ENCODE measurements at regions not wholly inside any gene's neighbourhood (a gene's known extent, or its start where the extent isn't known, plus 50 kb on each side); places are given as distances from the start of the nearest gene placed in this dataset.

DNA sequence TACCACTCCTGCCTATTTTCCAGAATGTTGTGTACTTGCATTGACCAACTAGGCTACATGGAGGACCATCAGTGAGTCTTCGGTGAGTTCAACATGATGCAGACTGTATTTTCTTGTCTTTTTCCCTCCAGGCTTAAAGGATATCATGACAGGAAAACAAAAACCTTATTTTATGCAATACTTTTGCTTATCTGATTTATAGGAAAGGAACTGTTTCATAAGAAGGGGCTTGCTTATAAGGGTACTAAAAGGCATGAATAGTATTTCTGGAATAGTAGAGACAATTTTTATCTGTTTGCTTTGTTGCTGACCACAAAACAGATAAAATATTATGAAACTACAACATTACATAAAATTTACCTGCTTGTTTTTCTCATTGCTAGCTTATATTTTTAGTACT is 374.7 kb downstream of the KLF5 start:
- no peak for DNase-seq
- no peak overlapping the region for H3K4me3 Mint-ChIP-seq
- H3K9me3 Mint-ChIP-seq = peaks cover 2% of the 10 kb centered on the region
- H3K27ac Mint-ChIP-seq = no peak overlapping the region
- POLR2A ChIA-PET = no interaction called here
- H3K36me3 Mint-ChIP-seq (ENCODE audit: low read depth) = no peaks in the 10 kb centered on the region
- no peaks in the 10 kb centered on the region for H3K27me3 Mint-ChIP-seq
- ATAC-seq (ENCODE audit: low read depth) = no peak
- H3K4me1 Mint-ChIP-seq = no peaks in the 10 kb centered on the region
- CTCF ChIA-PET = no interaction called here
- intact Hi-C loops (cut with micrococcal nuclease) = no loop called here
- TF ChIP-seq, protein P1, sequence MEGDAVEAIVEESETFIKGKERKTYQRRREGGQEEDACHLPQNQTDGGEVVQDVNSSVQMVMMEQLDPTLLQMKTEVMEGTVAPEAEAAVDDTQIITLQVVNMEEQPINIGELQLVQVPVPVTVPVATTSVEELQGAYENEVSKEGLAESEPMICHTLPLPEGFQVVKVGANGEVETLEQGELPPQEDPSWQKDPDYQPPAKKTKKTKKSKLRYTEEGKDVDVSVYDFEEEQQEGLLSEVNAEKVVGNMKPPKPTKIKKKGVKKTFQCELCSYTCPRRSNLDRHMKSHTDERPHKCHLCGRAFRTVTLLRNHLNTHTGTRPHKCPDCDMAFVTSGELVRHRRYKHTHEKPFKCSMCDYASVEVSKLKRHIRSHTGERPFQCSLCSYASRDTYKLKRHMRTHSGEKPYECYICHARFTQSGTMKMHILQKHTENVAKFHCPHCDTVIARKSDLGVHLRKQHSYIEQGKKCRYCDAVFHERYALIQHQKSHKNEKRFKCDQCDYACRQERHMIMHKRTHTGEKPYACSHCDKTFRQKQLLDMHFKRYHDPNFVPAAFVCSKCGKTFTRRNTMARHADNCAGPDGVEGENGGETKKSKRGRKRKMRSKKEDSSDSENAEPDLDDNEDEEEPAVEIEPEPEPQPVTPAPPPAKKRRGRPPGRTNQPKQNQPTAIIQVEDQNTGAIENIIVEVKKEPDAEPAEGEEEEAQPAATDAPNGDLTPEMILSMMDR (IDR thresholded peaks at IDR 0.05) = no peak

DNA sequence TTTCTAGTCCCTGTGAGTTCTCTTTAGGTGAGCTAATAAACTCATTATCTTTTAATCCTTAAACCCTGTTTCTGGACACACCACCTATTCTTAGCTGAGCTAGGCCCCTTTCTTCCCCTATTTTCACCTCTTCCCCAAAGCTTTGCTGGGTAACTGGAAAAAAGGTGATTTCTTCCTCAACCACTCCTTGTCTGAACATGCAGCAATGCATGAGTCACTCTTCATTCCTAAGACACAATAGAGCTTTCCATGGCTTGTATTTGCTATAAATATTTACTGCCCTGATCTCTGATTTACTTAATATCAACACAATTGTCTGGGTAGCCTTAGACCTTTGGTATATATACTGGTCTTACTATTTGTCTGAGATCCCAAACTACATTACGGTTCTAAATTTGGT is 370.9 kb downstream of the KLF5 start:
- DNase-seq (no peak), ATAC-seq (ENCODE audit: low read depth) (no peak)
- Mint-ChIP-seq H3K27me3 (no peaks in the 10 kb centered on the region), H3K9me3 (no peaks in the 10 kb centered on the region), H3K27ac (no peak overlapping the region), H3K4me3 (no peak overlapping the region), H3K4me1 (no peaks in the 10 kb centered on the region), H3K36me3 (ENCODE audit: low read depth) (no peaks in the 10 kb centered on the region)
- POLR2A ChIA-PET = no interaction called here
- CTCF ChIA-PET = no interaction called here
- intact Hi-C loops (cut with micrococcal nuclease) = no loop called here
- TF ChIP-seq, protein P1 (IDR thresholded peaks at IDR 0.05) = no peak

DNA sequence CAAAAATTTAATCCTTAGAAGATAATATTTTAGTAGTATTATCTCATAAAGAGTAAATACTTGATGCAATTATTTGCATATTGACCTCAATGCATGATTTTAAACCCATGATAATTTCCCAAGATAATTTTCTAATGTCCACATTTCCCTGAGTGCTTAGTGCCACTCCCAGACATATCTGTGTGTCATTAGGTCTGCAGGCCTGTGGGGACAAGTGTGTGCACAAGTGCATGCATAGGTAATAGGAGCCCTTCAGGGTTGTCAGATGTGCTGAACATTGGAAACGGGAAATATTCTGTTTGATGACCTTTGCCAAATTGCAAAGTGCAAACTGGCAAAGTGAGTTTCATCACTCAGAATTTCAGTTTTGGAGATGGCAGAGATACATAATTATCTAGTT is 369.9 kb downstream of the KLF5 start:
- ChIA-PET POLR2A (no interaction called here), CTCF (no interaction called here)
- Mint-ChIP-seq H3K4me3 (no peak overlapping the region), H3K9me3 (no peaks in the 10 kb centered on the region), H3K36me3 (ENCODE audit: low read depth) (no peaks in the 10 kb centered on the region), H3K27ac (no peak overlapping the region), H3K27me3 (no peaks in the 10 kb centered on the region), H3K4me1 (no peaks in the 10 kb centered on the region)
- intact Hi-C loops (cut with micrococcal nuclease) = no loop called here
- DNase-seq (no peak), ATAC-seq (ENCODE audit: low read depth) (no peak)
- TF ChIP-seq, protein P1 (IDR thresholded peaks at IDR 0.05) = no peak

DNA sequence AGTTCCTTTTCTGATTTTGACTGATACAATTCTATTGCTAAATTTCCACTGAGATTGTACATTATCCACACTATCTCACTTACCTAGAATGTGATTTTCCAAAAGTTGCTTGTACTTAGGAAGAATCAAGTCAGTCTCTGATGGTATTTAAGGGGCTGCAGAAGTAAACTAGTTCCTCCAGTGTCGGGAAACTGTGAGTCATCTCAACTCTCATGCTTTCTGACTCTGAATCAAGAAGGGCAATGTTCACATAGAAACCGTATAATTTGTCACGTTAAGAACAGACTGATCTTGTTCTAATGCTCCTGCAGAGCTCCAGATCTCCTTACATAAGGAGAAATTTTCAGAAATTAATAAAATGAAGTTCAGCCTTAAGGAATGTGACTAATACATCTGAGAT is 369.3 kb downstream of the KLF5 start:
- ChIA-PET CTCF (no interaction called here), POLR2A (no interaction called here)
- no peak overlapping the region for H3K4me3 Mint-ChIP-seq
- intact Hi-C loops (cut with micrococcal nuclease) = no loop called here
- no peaks in the 10 kb centered on the region for H3K36me3 Mint-ChIP-seq (ENCODE audit: low read depth)
- H3K27ac Mint-ChIP-seq = no peak overlapping the region
- ATAC-seq (ENCODE audit: low read depth) = no peak
- H3K27me3 Mint-ChIP-seq = no peaks in the 10 kb centered on the region
- TF ChIP-seq, protein P1 (IDR thresholded peaks at IDR 0.05) = no peak
- no peaks in the 10 kb centered on the region for H3K4me1 Mint-ChIP-seq
- DNase-seq = no peak
- H3K9me3 Mint-ChIP-seq = no peaks in the 10 kb centered on the region

DNA sequence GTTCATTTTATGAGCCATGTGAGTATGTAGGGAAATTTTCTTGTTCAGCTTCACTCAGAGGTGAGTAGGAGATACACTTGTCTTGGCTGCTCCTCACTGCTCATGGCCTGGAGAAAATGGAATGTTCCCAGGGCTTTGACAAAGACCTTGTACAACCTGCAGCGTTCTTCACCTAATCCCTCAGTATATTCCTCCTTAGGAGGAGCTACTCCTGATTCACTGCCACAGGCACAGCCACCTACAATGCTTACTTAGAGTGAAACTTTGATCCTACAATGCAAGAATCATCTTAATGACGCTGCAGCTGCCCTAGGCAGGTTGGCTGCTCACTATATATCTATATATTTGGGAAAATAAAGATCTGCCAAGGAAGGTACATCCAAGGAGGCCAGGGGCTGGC is 364.2 kb downstream of the KLF5 start:
- intact Hi-C loops (cut with micrococcal nuclease) = no loop called here
- DNase-seq = no peak
- ChIA-PET POLR2A (no interaction called here), CTCF (no interaction called here)
- H3K27me3 Mint-ChIP-seq = no peaks in the 10 kb centered on the region
- ATAC-seq (ENCODE audit: low read depth) = no peak
- no peaks in the 10 kb centered on the region for H3K36me3 Mint-ChIP-seq (ENCODE audit: low read depth)
- no peak overlapping the region for H3K4me3 Mint-ChIP-seq
- TF ChIP-seq, protein P1 (IDR thresholded peaks at IDR 0.05) = no peak
- H3K4me1 Mint-ChIP-seq = no peaks in the 10 kb centered on the region
- no peaks in the 10 kb centered on the region for H3K9me3 Mint-ChIP-seq
- H3K27ac Mint-ChIP-seq = no peak overlapping the region

Data from activated B cell treated with CpG ODN at 0.5 μM for 24 hours (primary cell).